ENCODE measurements at regions not wholly inside any gene's neighbourhood (a gene's known extent, or its start where the extent isn't known, plus 50 kb on each side); places are given as distances from the start of the nearest gene placed in this dataset.

DNA sequence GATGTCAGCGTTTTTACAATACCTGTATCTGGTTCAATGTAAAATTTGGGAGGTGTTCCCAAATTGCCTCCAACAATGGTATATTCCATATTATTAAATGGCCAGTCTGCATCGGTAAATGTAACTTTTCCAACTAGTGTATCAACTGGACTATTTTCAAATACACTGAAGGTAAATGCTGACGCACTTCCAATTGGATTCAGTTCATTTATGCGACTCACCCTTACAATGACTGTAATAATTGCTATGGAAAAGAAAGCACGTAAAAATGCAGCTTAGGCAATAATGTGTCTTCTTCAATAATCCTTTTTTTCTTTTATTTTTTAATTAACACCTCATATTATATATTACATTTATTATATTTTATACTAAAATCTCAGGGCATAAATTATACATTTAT, 209.1 kb downstream of the HGF start:
- DNase-seq, result no peak

DNA sequence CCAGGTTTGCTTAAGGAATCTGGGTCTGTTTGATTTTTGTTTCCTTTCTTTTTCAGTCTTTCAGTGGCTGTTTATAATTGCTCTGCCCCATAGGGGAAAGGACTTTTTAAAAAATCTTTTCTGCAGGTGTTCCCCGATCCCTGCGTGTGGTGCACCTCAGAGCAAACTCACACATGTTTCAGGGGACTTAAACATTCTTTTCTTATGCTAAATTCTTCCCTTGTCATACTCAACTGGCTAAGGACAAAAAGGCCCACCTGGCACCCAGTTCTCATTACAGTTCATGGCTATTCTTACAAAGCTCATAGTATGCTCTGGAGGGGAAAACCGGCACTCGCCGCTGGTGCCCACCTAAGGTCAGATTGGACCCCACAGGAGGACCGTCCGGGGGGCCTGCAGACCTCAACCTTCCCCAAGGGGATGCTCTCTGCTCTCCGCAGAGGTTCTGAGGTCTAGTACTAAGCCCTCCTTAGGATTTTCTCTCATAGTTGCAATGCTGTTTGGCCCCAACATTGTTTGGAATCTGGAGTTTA, 220.3 kb downstream of the HGF start:
- TF ChIP-seq, protein P1, sequence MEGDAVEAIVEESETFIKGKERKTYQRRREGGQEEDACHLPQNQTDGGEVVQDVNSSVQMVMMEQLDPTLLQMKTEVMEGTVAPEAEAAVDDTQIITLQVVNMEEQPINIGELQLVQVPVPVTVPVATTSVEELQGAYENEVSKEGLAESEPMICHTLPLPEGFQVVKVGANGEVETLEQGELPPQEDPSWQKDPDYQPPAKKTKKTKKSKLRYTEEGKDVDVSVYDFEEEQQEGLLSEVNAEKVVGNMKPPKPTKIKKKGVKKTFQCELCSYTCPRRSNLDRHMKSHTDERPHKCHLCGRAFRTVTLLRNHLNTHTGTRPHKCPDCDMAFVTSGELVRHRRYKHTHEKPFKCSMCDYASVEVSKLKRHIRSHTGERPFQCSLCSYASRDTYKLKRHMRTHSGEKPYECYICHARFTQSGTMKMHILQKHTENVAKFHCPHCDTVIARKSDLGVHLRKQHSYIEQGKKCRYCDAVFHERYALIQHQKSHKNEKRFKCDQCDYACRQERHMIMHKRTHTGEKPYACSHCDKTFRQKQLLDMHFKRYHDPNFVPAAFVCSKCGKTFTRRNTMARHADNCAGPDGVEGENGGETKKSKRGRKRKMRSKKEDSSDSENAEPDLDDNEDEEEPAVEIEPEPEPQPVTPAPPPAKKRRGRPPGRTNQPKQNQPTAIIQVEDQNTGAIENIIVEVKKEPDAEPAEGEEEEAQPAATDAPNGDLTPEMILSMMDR (IDR thresholded peaks at IDR 0.05; ENCODE audit: unreplicated experiment), result no peak
- Mint-ChIP-seq H3K4me3 (ENCODE audit: low read depth, unreplicated experiment) (no peak overlapping the region), H3K27ac (ENCODE audit: unreplicated experiment) (no peak overlapping the region), H3K27me3 (ENCODE audit: unreplicated experiment) (no peaks in the 10 kb centered on the region), H3K36me3 (ENCODE audit: insufficient read depth, unreplicated experiment) (no peaks in the 10 kb centered on the region), H3K4me1 (ENCODE audit: low read depth, unreplicated experiment) (no peaks in the 10 kb centered on the region), H3K9me3 (ENCODE audit: low read depth, unreplicated experiment) (peaks cover 3% of the 10 kb centered on the region)
- no TSS peak for BruUV-seq (replicated peaks)
- CTCF ChIA-PET, result no interaction called here
- no peak for DNase-seq
- intact Hi-C loops (cut with micrococcal nuclease; ENCODE audit: unreplicated experiment), result no loop called here

More for the DNA sequence above, 209.1 kb downstream of the HGF start:
- Mint-ChIP-seq H3K36me3 (ENCODE audit: insufficient read depth, unreplicated experiment) (no peaks in the 10 kb centered on the region), H3K4me3 (ENCODE audit: low read depth, unreplicated experiment) (no peak overlapping the region), H3K27me3 (ENCODE audit: unreplicated experiment) (no peaks in the 10 kb centered on the region), H3K4me1 (ENCODE audit: low read depth, unreplicated experiment) (no peaks in the 10 kb centered on the region), H3K27ac (ENCODE audit: unreplicated experiment) (no peak overlapping the region), H3K9me3 (ENCODE audit: low read depth, unreplicated experiment) (no peaks in the 10 kb centered on the region)
- intact Hi-C loops (cut with micrococcal nuclease; ENCODE audit: unreplicated experiment), result no loop called here
- no TSS peak for BruUV-seq (replicated peaks)
- TF ChIP-seq, protein P1 (IDR thresholded peaks at IDR 0.05; ENCODE audit: unreplicated experiment), result no peak
- CTCF ChIA-PET, result no interaction called here

DNA sequence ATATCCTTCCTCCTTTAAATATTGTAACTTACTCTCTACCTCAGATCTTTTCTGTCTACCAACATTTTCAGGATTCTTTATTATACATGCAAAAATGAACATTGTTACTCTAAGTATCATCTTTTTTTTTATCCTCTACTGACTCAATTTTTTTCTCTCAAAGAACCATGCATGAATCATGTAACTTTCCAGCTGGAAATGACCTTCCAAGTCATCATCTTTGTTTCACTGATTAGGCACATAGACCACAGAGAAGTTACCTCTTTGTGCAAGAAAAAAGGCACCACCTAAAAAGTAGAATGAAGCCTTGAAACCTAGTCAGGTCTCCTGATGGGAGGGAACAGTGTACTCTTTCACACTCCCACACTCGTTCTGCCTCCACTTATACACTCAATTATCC, 234.9 kb downstream of the HGF start:
- no peak overlapping the region for H3K27ac Mint-ChIP-seq (ENCODE audit: unreplicated experiment)
- H3K27me3 Mint-ChIP-seq (ENCODE audit: unreplicated experiment), result no peaks in the 10 kb centered on the region
- no peaks in the 10 kb centered on the region for H3K36me3 Mint-ChIP-seq (ENCODE audit: insufficient read depth, unreplicated experiment)
- CTCF ChIA-PET, result no interaction called here
- H3K9me3 Mint-ChIP-seq (ENCODE audit: low read depth, unreplicated experiment), result no peaks in the 10 kb centered on the region
- no TSS peak for BruUV-seq (replicated peaks)
- no peak for DNase-seq
- intact Hi-C loops (cut with micrococcal nuclease; ENCODE audit: unreplicated experiment), result no loop called here
- no peak overlapping the region for H3K4me3 Mint-ChIP-seq (ENCODE audit: low read depth, unreplicated experiment)
- H3K4me1 Mint-ChIP-seq (ENCODE audit: low read depth, unreplicated experiment), result no peaks in the 10 kb centered on the region
- TF ChIP-seq, protein P1 (IDR thresholded peaks at IDR 0.05; ENCODE audit: unreplicated experiment), result no peak

DNA sequence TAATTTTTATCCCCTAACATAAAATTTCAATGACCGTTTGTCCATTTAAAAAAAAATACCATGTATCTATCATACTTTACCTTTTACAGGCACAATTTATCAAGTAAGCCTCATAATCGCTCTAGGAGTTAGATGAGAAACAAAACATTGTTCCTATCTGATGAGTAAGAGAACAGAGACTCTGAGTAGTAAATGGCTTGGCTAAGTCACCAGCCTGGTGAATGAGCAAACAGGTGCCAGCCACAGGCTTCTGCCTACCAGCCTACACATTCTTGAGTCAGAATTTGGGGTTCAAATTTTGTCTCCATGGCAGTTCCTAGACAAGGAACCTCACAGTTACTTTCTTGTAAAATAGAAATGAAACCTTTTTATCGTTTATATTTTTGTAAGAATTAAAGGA, 235.4 kb downstream of the HGF start:
- no peaks in the 10 kb centered on the region for H3K9me3 Mint-ChIP-seq (ENCODE audit: low read depth, unreplicated experiment)
- CTCF ChIA-PET, result no interaction called here
- DNase-seq, result no peak
- no TSS peak for BruUV-seq (replicated peaks)
- H3K27me3 Mint-ChIP-seq (ENCODE audit: unreplicated experiment), result no peaks in the 10 kb centered on the region
- no peaks in the 10 kb centered on the region for H3K36me3 Mint-ChIP-seq (ENCODE audit: insufficient read depth, unreplicated experiment)
- intact Hi-C loops (cut with micrococcal nuclease; ENCODE audit: unreplicated experiment), result no loop called here
- no peak overlapping the region for H3K4me3 Mint-ChIP-seq (ENCODE audit: low read depth, unreplicated experiment)
- TF ChIP-seq, protein P1 (IDR thresholded peaks at IDR 0.05; ENCODE audit: unreplicated experiment), result no peak
- no peaks in the 10 kb centered on the region for H3K4me1 Mint-ChIP-seq (ENCODE audit: low read depth, unreplicated experiment)
- H3K27ac Mint-ChIP-seq (ENCODE audit: unreplicated experiment), result no peak overlapping the region

Data from Calu3 (cell line).